HG02678 (cell line): ENCODE measurements at regions not wholly inside any gene's neighbourhood (a gene's known extent, or its start where the extent isn't known, plus 50 kb on each side); places are given as distances from the start of the nearest gene placed in this dataset.

ENCODE experiments used
- ATAC-seq: cut with Tn5 transposase; IDR thresholded peaks from one replicate; pipeline ENCODE4 v1.9.1; 2021; ENCODE audit warnings: mild to moderate bottlenecking, moderate library complexity; ENCODE audit not compliant: unreplicated experiment

- no peak for ATAC-seq
Observed at GRCh38 chr1:34270181-34270580, 93.5 kb downstream of the C1orf94 start.

GRCh38 chr1:34272152-34272551 is 95.4 kb downstream of the C1orf94 start:
- no peak for ATAC-seq

- no peak for ATAC-seq
Observed at GRCh38 chr1:34275150-34275549, 98.4 kb downstream of the C1orf94 start.

GRCh38 chr1:34276606-34277005 is 99.9 kb downstream of the C1orf94 start:
- ATAC-seq, result no peak

GRCh38 chr1:34277150-34277549 is 100.4 kb downstream of the C1orf94 start:
- no peak for ATAC-seq

- no peak for ATAC-seq
Observed at GRCh38 chr1:34278211-34278610, 101.5 kb downstream of the C1orf94 start.

- ATAC-seq, result no peak
Observed at GRCh38 chr1:34279971-34280370, 103.3 kb downstream of the C1orf94 start.

GRCh38 chr1:34280509-34280908 is 103.8 kb downstream of the C1orf94 start:
- ATAC-seq, result no peak

- ATAC-seq, result no peak
Observed at GRCh38 chr1:34283142-34283541, 106.4 kb downstream of the C1orf94 start.

- ATAC-seq, result no peak
Observed at GRCh38 chr1:34286511-34286910, 109.8 kb downstream of the C1orf94 start.

- ATAC-seq, result no peak
Observed at GRCh38 chr1:34290831-34291230, 114.1 kb downstream of the C1orf94 start.

GRCh38 chr1:34292472-34292871 is 115.8 kb downstream of the C1orf94 start:
- no peak for ATAC-seq

- no peak for ATAC-seq
Observed at GRCh38 chr1:34296059-34296458, 119.4 kb downstream of the C1orf94 start.

GRCh38 chr1:34302798-34303197 is 126.1 kb downstream of the C1orf94 start:
- ATAC-seq, result no peak

GRCh38 chr1:34303218-34303617 is 126.5 kb downstream of the C1orf94 start:
- ATAC-seq, result no peak

- ATAC-seq, result no peak
Observed at GRCh38 chr1:34306568-34306967, 129.9 kb downstream of the C1orf94 start.

- no peak for ATAC-seq
Observed at GRCh38 chr1:34312359-34312758, 135.7 kb downstream of the C1orf94 start.

GRCh38 chr1:34315974-34316373 is 139.3 kb downstream of the C1orf94 start:
- ATAC-seq, result no peak

GRCh38 chr1:34316773-34317172 is 140.1 kb downstream of the C1orf94 start:
- no peak for ATAC-seq

GRCh38 chr1:34319218-34319617 is 142.5 kb downstream of the C1orf94 start:
- ATAC-seq, result no peak

- ATAC-seq, result no peak
Observed at GRCh38 chr1:34320053-34320669, 143.5 kb downstream of the C1orf94 start.

GRCh38 chr1:34322969-34323368 is 146.3 kb downstream of the C1orf94 start:
- no peak for ATAC-seq

- no peak for ATAC-seq
Observed at GRCh38 chr1:34324879-34325440, 148.3 kb downstream of the C1orf94 start.
